ENCODE measurements at regions not wholly inside any gene's neighbourhood (a gene's known extent, or its start where the extent isn't known, plus 50 kb on each side); places are given as distances from the start of the nearest gene placed in this dataset.
"Not testable (repeated sequence)": the region's sequence is repeated elsewhere in the genome, so short reads cannot be mapped to it uniquely, and the experiment has no call there.

- DNase-seq (ENCODE audit: low spot score) = no peak
- in situ Hi-C loops (cut with HindIII; ENCODE audit: low sequenced_read_pairs) = no loop called here
Measured at GRCh38 chr6:44021589-44022295, 105.5 kb downstream of the MRPL14 start.

GRCh38 chr6:44020664-44021425, 106.4 kb downstream of the MRPL14 start:
- DNase-seq (ENCODE audit: low spot score) = no peak
- in situ Hi-C loops (cut with HindIII; ENCODE audit: low sequenced_read_pairs) = no loop called here

- no peak for DNase-seq (ENCODE audit: low spot score)
- in situ Hi-C loops (cut with HindIII; ENCODE audit: low sequenced_read_pairs) = no loop called here
Measured at GRCh38 chr6:44020148-44020547, 107.1 kb downstream of the MRPL14 start.

GRCh38 chr6:44017307-44017706, 109.9 kb downstream of the MRPL14 start:
- in situ Hi-C loops (cut with HindIII; ENCODE audit: low sequenced_read_pairs); DNase-seq (ENCODE audit: low spot score): not testable (repeated sequence)

- no peak for DNase-seq (ENCODE audit: low spot score)
- in situ Hi-C loops (cut with HindIII; ENCODE audit: low sequenced_read_pairs) = no loop called here
Measured at GRCh38 chr6:44016131-44016870, 111.0 kb downstream of the MRPL14 start.

- in situ Hi-C loops (cut with HindIII; ENCODE audit: low sequenced_read_pairs) = no loop called here
- no peak for DNase-seq (ENCODE audit: low spot score)
Measured at GRCh38 chr6:44012078-44012493, 115.2 kb downstream of the MRPL14 start.

- in situ Hi-C loops (cut with HindIII; ENCODE audit: low sequenced_read_pairs) = no loop called here
- peak; percentile 75 for DNase-seq (ENCODE audit: low spot score)
Measured at GRCh38 chr6:44011350-44011920, 115.8 kb downstream of the MRPL14 start.

GRCh38 chr6:44010411-44011349, 116.6 kb downstream of the MRPL14 start:
- in situ Hi-C loops (cut with HindIII; ENCODE audit: low sequenced_read_pairs) = no loop called here
- peak; percentile 32 for DNase-seq (ENCODE audit: low spot score)

GRCh38 chr6:44009425-44010321, 117.6 kb downstream of the MRPL14 start:
- DNase-seq (ENCODE audit: low spot score) = peak; percentile 13
- in situ Hi-C loops (cut with HindIII; ENCODE audit: low sequenced_read_pairs) = no loop called here

GRCh38 chr6:44008821-44009370, 118.4 kb downstream of the MRPL14 start:
- no peak for DNase-seq (ENCODE audit: low spot score)
- in situ Hi-C loops (cut with HindIII; ENCODE audit: low sequenced_read_pairs) = no loop called here

- no peak for DNase-seq (ENCODE audit: low spot score)
Measured at GRCh38 chr6:44007818-44008621, 119.2 kb downstream of the MRPL14 start.

GRCh38 chr6:44006872-44007303, 120.4 kb downstream of the MRPL14 start:
- DNase-seq (ENCODE audit: low spot score) = no peak
- in situ Hi-C loops (cut with HindIII; ENCODE audit: low sequenced_read_pairs) = no loop called here

More at GRCh38 chr6:44007818-44008621, 119.2 kb downstream of the MRPL14 start:
- in situ Hi-C loops (cut with HindIII; ENCODE audit: low sequenced_read_pairs) = no loop called here

- in situ Hi-C loops (cut with HindIII; ENCODE audit: low sequenced_read_pairs) = no loop called here
- no peak for DNase-seq (ENCODE audit: low spot score)
Measured at GRCh38 chr6:44006123-44006871, 121.0 kb downstream of the MRPL14 start.

- in situ Hi-C loops (cut with HindIII; ENCODE audit: low sequenced_read_pairs) = no loop called here
- no peak for DNase-seq (ENCODE audit: low spot score)
Measured at GRCh38 chr6:44005507-44005903, 121.7 kb downstream of the MRPL14 start.

- DNase-seq (ENCODE audit: low spot score) = peak; percentile 17
- in situ Hi-C loops (cut with HindIII; ENCODE audit: low sequenced_read_pairs) = no loop called here
Measured at GRCh38 chr6:44004625-44005506, 122.4 kb downstream of the MRPL14 start.

All from G401 (cell line).